ENCODE measurements at regions not wholly inside any gene's neighbourhood (a gene's known extent, or its start where the extent isn't known, plus 50 kb on each side); places are given as distances from the start of the nearest gene placed in this dataset.

- TF ChIP-seq CTCF (IDR thresholded peaks at IDR 0.05; ENCODE audit: low read depth, low read length, poor library complexity, severe bottlenecking), result no peak
- no peak for TF ChIP-seq EZH2phosphoT487 (IDR thresholded peaks at IDR 0.05; ENCODE audit: borderline replicate concordance, low read length)
These were observed 575.5 kb upstream of the ID4 start for GRCh38 chr6:19261642-19262041.
